GM12878 (cell line): ENCODE measurements at regions not wholly inside any gene's neighbourhood (a gene's known extent, or its start where the extent isn't known, plus 50 kb on each side); places are given as distances from the start of the nearest gene placed in this dataset.

Experiments
- ATAC-seq: fragments of 200-7000 bp; cut with Tn5 transposase; 3 replicates; pipeline ENCODE4 v1.9.1; 2020; ENCODE audit warnings: mild to moderate bottlenecking, moderate library complexity
- BruUV-seq: library from RNA; stranded (reverse); fragments of 400-500 nt; replicated peaks from 2 replicates; lab custom pipeline; 2021; lab: Mats Ljungman, UMichigan
- CTCF ChIA-PET: fragments of 300-600 bp; sonication (Branson Sonifier 250); formaldehyde crosslinking; extraction: SDS; loops from one replicate; lab custom pipeline; 2021; ENCODE audit warnings: inconsistent platforms; lab: Yijun Ruan, JAX
- POLR2A ChIA-PET: fragments of 350-600 bp; formaldehyde crosslinking; extraction: SDS; loops from one replicate; lab custom pipeline; 2021; ENCODE audit warnings: inconsistent platforms; lab: Charles Lee
- RAD21 ChIA-PET: fragments of 300-600 bp; sonication (Branson Sonifier 250); formaldehyde crosslinking; loops from one replicate; lab custom pipeline; 2023; ENCODE audit warnings: antibody characterized with exemption; ENCODE audit not compliant: unreplicated experiment; lab: Charles Lee
- SMC1A ChIA-PET: fragments of 300-600 bp; sonication (Branson Sonifier 250); formaldehyde crosslinking; loops from one replicate; lab custom pipeline; 2023; ENCODE audit not compliant: unreplicated experiment, uncharacterized antibody; lab: Charles Lee
- DNase-seq: peaks from one replicate; pipeline ENCODE4 v3.0.0-alpha.2; 2011; ENCODE audit warnings: low read depth, low spot score
- FAIRE-seq: peaks from 3 replicates; lab custom pipeline; 2011; peaks lifted over from hg19 to GRCh38; lab: Jason Lieb, UNC
- H2AFZ ChIP-seq: 2 replicates; pipeline ENCODE4 v1.6.0; 2011; ENCODE audit warnings: low read depth, low read length, control low read depth; ENCODE audit not compliant: control insufficient read depth
- H3K27ac ChIP-seq: 2 replicates; pipeline ENCODE4 v1.5.1; 2011; ENCODE audit warnings: control low read depth; ENCODE audit not compliant: control insufficient read depth, insufficient read depth
- H3K27me3 ChIP-seq, 2 experiments: replicated peaks in 1 of 2; 2 replicates each; pipeline versions ENCODE4 v1.6.0 to v1.6.1; 2011; ENCODE audit warnings: low read length in 1 of 2; ENCODE audit not compliant: control insufficient read depth in 2 of 2, insufficient read depth in 2 of 2
- H3K36me3 ChIP-seq, 2 experiments: 2 replicates each; pipeline ENCODE4 v1.5.1; 2011; ENCODE audit warnings: low read length in 1 of 2; ENCODE audit not compliant: control insufficient read depth in 2 of 2, insufficient read depth in 2 of 2
- H3K4me1 ChIP-seq: 2 replicates; pipeline ENCODE4 v1.6.1; 2011; ENCODE audit warnings: mild to moderate bottlenecking, low read length, moderate library complexity, mixed read lengths; ENCODE audit not compliant: control insufficient read depth, insufficient read depth
- H3K4me2 ChIP-seq: 2 replicates; pipeline ENCODE4 v1.6.0; 2011; ENCODE audit warnings: control low read depth; ENCODE audit not compliant: control insufficient read depth, insufficient read depth
- H3K4me3 ChIP-seq: fragments of 200-600 bp; sonication (generic); 2 replicates; pipeline ENCODE4 v1.5.1; 2016
- H3K79me2 ChIP-seq: 2 replicates; pipeline ENCODE4 v1.6.0; 2011; ENCODE audit warnings: low read length; ENCODE audit not compliant: control insufficient read depth, insufficient read depth
- H3K9ac ChIP-seq: 2 replicates; pipeline ENCODE4 v1.8.0; 2011; ENCODE audit warnings: low read length, control low read depth, mixed read lengths; ENCODE audit not compliant: control insufficient read depth, insufficient read depth
- H3K9me3 ChIP-seq: replicated peaks from 3 replicates; pipeline ENCODE4 v1.5.1; 2011; ENCODE audit warnings: mild to moderate bottlenecking, low read length; ENCODE audit not compliant: control insufficient read depth, insufficient read depth
- H4K20me1 ChIP-seq: 2 replicates; pipeline ENCODE4 v1.6.0; 2011; ENCODE audit not compliant: control insufficient read depth, insufficient read depth
- CHD1 ChIP-seq: IDR thresholded peaks from 2 replicates; pipeline ENCODE4 v1.6.1; 2012; ENCODE audit warnings: low read depth, low read length, improper control_type of control experiment
- CHD2 ChIP-seq: IDR thresholded peaks from 2 replicates; pipeline ENCODE4 v1.6.1; 2011; ENCODE audit warnings: low read depth, low read length, improper control_type of control experiment, borderline replicate concordance
- IRF4 ChIP-seq: IDR thresholded peaks from 2 replicates; pipeline ENCODE4 v1.6.1; 2011; ENCODE audit warnings: low read depth, low read length
- SIN3A ChIP-seq: IDR thresholded peaks from 2 replicates; pipeline ENCODE4 v1.6.1; 2012; ENCODE audit warnings: low read depth, low read length, improper control_type of control experiment
- TBL1XR1 ChIP-seq: IDR thresholded peaks from 2 replicates; pipeline ENCODE4 v1.6.1; 2012; ENCODE audit warnings: low read depth, low read length, improper control_type of control experiment
- YY1 ChIP-seq: IDR thresholded peaks from 2 replicates; pipeline ENCODE4 v1.6.1; 2011; ENCODE audit warnings: low read depth, mild to moderate bottlenecking, low read length
- ZNF384 ChIP-seq: IDR thresholded peaks from 2 replicates; pipeline ENCODE4 v1.6.1; 2012; ENCODE audit warnings: low read depth, mild to moderate bottlenecking, low read length, improper control_type of control experiment, borderline replicate concordance
- ZNF687 ChIP-seq: fragments of 450-650 bp; IDR thresholded peaks from 2 replicates; pipeline ENCODE4 v1.6.1; 2017; ENCODE audit warnings: mild to moderate bottlenecking, moderate library complexity
- WGBS: methylation state at CpG from one replicate; pipeline ENCODE4 v1.1.6; 2016; ENCODE audit warnings: low lambda C conversion rate; ENCODE audit not compliant: insufficient replicate concordance, insufficient coverage; ENCODE audit errors: missing lambda C conversion rate; 5-methylcytosine and 5-hydroxymethylcytosine counted together
- in situ Hi-C: fragments of 300-500 bp; cut with MboI; formaldehyde crosslinking; loops from 9 replicates; pipeline ENCODE4 v1.14.3; 2018; ENCODE audit warnings: mixed read lengths
- intact Hi-C: fragments of 100-400 bp; cut with micrococcal nuclease; formaldehyde crosslinking; loops from one replicate; pipeline ENCODE4 v1.14.2; 2022; ENCODE audit not compliant: unreplicated experiment
- TF ChIP-seq, protein P1 (sequence below): fragments of 450-650 bp; IDR thresholded peaks from 2 replicates; pipeline ENCODE4 v1.6.1; 2018; ENCODE audit warnings: borderline replicate concordance, mild to moderate bottlenecking; ENCODE audit not compliant: partially characterized antibody

DNA sequence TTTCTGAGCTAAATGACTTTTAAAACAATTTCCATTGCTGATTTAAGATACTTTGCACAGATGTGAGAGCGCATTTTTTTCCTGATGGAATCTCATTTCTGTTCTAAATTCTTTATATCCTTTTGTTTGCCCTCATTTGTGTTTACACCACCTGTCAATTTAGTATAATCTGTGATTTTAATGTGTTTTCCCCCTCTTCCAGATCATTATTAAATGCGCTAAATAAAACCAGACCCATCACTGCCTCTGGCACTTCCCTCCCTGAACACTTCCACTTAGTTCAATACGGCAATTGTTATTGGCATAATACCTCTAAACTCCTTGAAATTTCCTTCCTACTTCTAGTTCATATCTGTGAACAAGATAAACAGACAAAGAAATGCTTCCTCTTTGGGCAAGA lies 186.9 kb upstream of the ADGRL2 start:
- ChIA-PET POLR2A (interaction anchor here (1.1 kb wide), 1 partner anchor 10 kb away, joined by 3 read pairs; no protein-coding TSS in a partner anchor), CTCF (interaction anchor here (0.7 kb wide), 1 partner anchor 14 kb away, joined by 3 read pairs; no protein-coding TSS in a partner anchor), SMC1A (interaction anchor here (0.6 to 1.7 kb wide), 5 partner anchors 11 to 107 kb away, joined by 3 to 6 read pairs (median 3); no protein-coding TSS in a partner anchor), RAD21 (no interaction called here)
- no peaks in the 10 kb centered on the region for H3K36me3 ChIP-seq
- no peaks in the 10 kb centered on the region for H3K4me1 ChIP-seq
- no peak overlapping the region for H3K9ac ChIP-seq
- no peak for FAIRE-seq
- H3K27ac ChIP-seq: no peak overlapping the region
- BruUV-seq: no TSS peak
- H3K4me2 ChIP-seq: no peak overlapping the region
- H4K20me1 ChIP-seq: no peaks in the 10 kb centered on the region
- in situ Hi-C loops (no loop called here), intact Hi-C loops (no loop called here)
- H3K79me2 ChIP-seq: no peaks in the 10 kb centered on the region
- no peak overlapping the region for H2AFZ ChIP-seq
- no peaks in the 10 kb centered on the region for H3K27me3 ChIP-seq
- no peak overlapping the region for H3K4me3 ChIP-seq
- 70% methylated on average over 3 of the region's 3 CpGs for WGBS
- no peak for DNase-seq
- H3K9me3 ChIP-seq: no peaks in the 10 kb centered on the region; the same call in 2 of the 3 replicates
- no peak for ATAC-seq
- TF ChIP-seq TBL1XR1 (no peak), CHD2 (no peak), IRF4 (no peak), CHD1 (no peak), SIN3A (no peak), ZNF384 (no peak)

GRCh38 chr1:81607924-81608323 lies 192.8 kb upstream of the ADGRL2 start:
- no TSS peak for BruUV-seq
- Histone ChIP-seq H3K4me2 (no peak overlapping the region), H3K79me2 (no peaks in the 10 kb centered on the region), H3K36me3 (no peaks in the 10 kb centered on the region), H3K27me3 (no peaks in the 10 kb centered on the region), H3K9ac (no peak overlapping the region), H3K27ac (no peak overlapping the region), H3K9me3 (no peaks in the 10 kb centered on the region), H2AFZ (no peak overlapping the region), H3K4me1 (no peaks in the 10 kb centered on the region), H4K20me1 (no peaks in the 10 kb centered on the region), H3K4me3 (no peak overlapping the region)
- ChIA-PET SMC1A (interaction anchor here (0.8 to 11.6 kb wide), 8 partner anchors 10 to 153 kb away, joined by 3 to 161 read pairs (median 9); no protein-coding TSS in a partner anchor), RAD21 (interaction anchor here (1.0 to 2.8 kb wide), 7 partner anchors 10 to 153 kb away, joined by 3 to 11 read pairs (median 5); no protein-coding TSS in a partner anchor), POLR2A (interaction anchor here (0.6 kb wide), 1 partner anchor 1216 kb away, joined by 6 read pairs; no protein-coding TSS in a partner anchor), CTCF (interaction anchor here (8.2 kb wide), 1 partner anchor 57 kb away, joined by 60 read pairs; no protein-coding TSS in a partner anchor)
- intact Hi-C loops (no loop called here), in situ Hi-C loops (no loop called here)
- 8% methylated on average over 3 of the region's 3 CpGs for WGBS
- no peak for FAIRE-seq
- no peak for DNase-seq
- ATAC-seq: peak; percentile 64
- TF ChIP-seq, protein P1, sequence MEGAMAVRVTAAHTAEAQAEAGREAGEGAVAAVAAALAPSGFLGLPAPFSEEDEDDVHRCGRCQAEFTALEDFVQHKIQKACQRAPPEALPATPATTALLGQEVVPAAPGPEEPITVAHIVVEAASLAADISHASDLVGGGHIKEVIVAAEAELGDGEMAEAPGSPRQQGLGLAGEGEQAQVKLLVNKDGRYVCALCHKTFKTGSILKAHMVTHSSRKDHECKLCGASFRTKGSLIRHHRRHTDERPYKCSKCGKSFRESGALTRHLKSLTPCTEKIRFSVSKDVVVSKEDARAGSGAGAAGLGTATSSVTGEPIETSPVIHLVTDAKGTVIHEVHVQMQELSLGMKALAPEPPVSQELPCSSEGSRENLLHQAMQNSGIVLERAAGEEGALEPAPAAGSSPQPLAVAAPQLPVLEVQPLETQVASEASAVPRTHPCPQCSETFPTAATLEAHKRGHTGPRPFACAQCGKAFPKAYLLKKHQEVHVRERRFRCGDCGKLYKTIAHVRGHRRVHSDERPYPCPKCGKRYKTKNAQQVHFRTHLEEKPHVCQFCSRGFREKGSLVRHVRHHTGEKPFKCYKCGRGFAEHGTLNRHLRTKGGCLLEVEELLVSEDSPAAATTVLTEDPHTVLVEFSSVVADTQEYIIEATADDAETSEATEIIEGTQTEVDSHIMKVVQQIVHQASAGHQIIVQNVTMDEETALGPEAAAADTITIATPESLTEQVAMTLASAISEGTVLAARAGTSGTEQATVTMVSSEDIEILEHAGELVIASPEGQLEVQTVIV: no peak
- TF ChIP-seq YY1: no peak
- TF ChIP-seq ZNF687: peak; percentile 22; the same call in 1 of the 2 replicates
